SU-DHL-6 (cell line): ENCODE measurements at regions not wholly inside any gene's neighbourhood (a gene's known extent, or its start where the extent isn't known, plus 50 kb on each side); places are given as distances from the start of the nearest gene placed in this dataset.

Source experiments
- EZH2phosphoT487 ChIP-seq: fragments of 200-600 bp; sonication (generic), shearing (Covaris generic); conservative IDR thresholded peaks from 2 replicates; pipeline ENCODE4 v1.6.1; 2018; ENCODE audit warnings: mild to moderate bottlenecking, antibody characterized with exemption, low read length, moderate library complexity, mixed read lengths
- TF ChIP-seq, protein P1 (sequence below): fragments of 200-600 bp; sonication (generic); IDR thresholded peaks from one replicate; pipeline ENCODE4 v1.5.1; 2017; ENCODE audit warnings: antibody characterized with exemption, mild to moderate bottlenecking, low read length, moderate library complexity; ENCODE audit not compliant: insufficient read depth, poor library complexity, severe bottlenecking

DNA sequence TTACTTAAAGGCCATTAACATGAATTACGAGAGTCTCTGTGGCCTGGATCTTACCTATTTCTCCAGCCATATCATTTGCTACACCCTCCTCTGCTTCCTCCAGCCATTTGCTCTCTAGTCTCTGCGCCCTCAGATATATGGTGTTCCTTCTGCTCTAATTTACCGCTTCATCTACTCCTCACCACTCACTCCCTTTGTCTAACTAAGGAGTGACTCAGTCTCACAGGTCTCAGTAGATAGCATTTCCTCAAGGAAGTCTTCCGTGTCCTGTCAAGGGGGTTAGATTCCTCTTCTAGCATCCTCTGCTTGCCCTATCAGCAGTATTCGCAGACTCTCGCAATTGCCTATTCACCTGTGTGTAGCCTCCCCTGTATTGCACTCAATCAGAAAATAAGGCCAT lies 892.1 kb upstream of the INTU start:
- TF ChIP-seq, protein P1, sequence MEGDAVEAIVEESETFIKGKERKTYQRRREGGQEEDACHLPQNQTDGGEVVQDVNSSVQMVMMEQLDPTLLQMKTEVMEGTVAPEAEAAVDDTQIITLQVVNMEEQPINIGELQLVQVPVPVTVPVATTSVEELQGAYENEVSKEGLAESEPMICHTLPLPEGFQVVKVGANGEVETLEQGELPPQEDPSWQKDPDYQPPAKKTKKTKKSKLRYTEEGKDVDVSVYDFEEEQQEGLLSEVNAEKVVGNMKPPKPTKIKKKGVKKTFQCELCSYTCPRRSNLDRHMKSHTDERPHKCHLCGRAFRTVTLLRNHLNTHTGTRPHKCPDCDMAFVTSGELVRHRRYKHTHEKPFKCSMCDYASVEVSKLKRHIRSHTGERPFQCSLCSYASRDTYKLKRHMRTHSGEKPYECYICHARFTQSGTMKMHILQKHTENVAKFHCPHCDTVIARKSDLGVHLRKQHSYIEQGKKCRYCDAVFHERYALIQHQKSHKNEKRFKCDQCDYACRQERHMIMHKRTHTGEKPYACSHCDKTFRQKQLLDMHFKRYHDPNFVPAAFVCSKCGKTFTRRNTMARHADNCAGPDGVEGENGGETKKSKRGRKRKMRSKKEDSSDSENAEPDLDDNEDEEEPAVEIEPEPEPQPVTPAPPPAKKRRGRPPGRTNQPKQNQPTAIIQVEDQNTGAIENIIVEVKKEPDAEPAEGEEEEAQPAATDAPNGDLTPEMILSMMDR = no peak
- no peak for TF ChIP-seq EZH2phosphoT487
